ENCODE measurements at regions not wholly inside any gene's neighbourhood (a gene's known extent, or its start where the extent isn't known, plus 50 kb on each side); places are given as distances from the start of the nearest gene placed in this dataset.

DNA sequence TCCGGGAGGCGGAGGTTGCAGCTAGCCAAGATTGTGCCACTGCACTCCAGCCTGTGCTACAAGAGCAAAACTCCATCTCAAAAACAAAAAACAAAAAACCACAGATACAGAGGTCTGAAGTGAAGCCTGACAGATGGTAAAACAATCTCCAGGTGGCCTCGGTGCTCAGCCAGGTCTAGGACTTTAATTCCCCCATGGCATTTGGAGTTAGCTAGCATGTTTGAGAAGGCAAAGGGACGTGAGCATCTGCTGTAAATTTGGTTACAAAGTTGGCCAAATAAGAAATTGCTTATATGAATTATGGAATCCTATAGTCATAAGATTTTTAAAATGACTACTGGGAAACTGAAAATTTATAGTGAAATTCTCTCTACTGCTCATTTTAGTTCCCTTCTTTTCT lies 98.3 kb upstream of the FMN2 start:
- Histone ChIP-seq H3K27ac (ENCODE audit: low read depth, low read length) (no peak overlapping the region), H4K20me1 (ENCODE audit: insufficient read depth, low read length) (no peaks in the 10 kb centered on the region), H2AFZ (ENCODE audit: low read length) (no peak overlapping the region), H3K4me2 (ENCODE audit: insufficient read depth, low read length) (no peak overlapping the region), H3K79me2 (ENCODE audit: insufficient read depth, low read length) (no peaks in the 10 kb centered on the region), H3K4me3 (ENCODE audit: insufficient read depth, low read length) (no peak overlapping the region), H3K27me3 (ENCODE audit: insufficient read depth, low read length) (peaks cover 63% of the 10 kb centered on the region), H3K4me1 (ENCODE audit: insufficient read depth, low read length) (no peaks in the 10 kb centered on the region), H3K36me3 (ENCODE audit: insufficient read depth, low read length) (no peaks in the 10 kb centered on the region), H3K9me3 (ENCODE audit: low read depth, low read length) (no peaks in the 10 kb centered on the region)
- TF ChIP-seq, protein P1, sequence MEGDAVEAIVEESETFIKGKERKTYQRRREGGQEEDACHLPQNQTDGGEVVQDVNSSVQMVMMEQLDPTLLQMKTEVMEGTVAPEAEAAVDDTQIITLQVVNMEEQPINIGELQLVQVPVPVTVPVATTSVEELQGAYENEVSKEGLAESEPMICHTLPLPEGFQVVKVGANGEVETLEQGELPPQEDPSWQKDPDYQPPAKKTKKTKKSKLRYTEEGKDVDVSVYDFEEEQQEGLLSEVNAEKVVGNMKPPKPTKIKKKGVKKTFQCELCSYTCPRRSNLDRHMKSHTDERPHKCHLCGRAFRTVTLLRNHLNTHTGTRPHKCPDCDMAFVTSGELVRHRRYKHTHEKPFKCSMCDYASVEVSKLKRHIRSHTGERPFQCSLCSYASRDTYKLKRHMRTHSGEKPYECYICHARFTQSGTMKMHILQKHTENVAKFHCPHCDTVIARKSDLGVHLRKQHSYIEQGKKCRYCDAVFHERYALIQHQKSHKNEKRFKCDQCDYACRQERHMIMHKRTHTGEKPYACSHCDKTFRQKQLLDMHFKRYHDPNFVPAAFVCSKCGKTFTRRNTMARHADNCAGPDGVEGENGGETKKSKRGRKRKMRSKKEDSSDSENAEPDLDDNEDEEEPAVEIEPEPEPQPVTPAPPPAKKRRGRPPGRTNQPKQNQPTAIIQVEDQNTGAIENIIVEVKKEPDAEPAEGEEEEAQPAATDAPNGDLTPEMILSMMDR (IDR thresholded peaks at IDR 0.05; ENCODE audit: extremely low read depth, low read depth, low read length): no peak
- DNase-seq (ENCODE audit: insufficient read length, low spot score, missing footprints): no peak

DNA sequence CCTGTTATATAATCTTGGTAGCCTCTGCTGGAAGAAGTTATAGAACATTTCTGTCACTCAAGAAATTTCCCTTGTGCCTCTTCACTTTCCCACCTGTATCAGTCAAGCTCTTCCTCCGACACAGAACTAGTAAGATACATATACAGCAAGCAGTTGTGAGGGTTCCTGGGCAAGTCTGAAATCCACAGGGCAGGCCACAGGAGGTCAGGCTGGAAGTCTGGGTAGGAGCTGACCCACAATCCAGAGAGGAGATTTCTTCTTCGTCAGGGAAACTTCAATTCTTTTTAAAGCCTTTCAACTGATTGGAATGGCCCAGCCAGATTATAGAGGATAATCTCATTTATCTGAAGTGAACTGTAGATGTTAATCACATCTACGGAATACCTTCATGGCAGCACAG lies 96.4 kb upstream of the FMN2 start:
- no peaks in the 10 kb centered on the region for H3K9me3 ChIP-seq (ENCODE audit: low read depth, low read length)
- DNase-seq (ENCODE audit: insufficient read length, low spot score, missing footprints): no peak
- H3K36me3 ChIP-seq (ENCODE audit: insufficient read depth, low read length): no peaks in the 10 kb centered on the region
- no peak overlapping the region for H3K27ac ChIP-seq (ENCODE audit: low read depth, low read length)
- H3K4me2 ChIP-seq (ENCODE audit: insufficient read depth, low read length): no peak overlapping the region
- TF ChIP-seq, protein P1 (IDR thresholded peaks at IDR 0.05; ENCODE audit: extremely low read depth, low read depth, low read length): no peak
- no peaks in the 10 kb centered on the region for H3K79me2 ChIP-seq (ENCODE audit: insufficient read depth, low read length)
- H2AFZ ChIP-seq (ENCODE audit: low read length): no peak overlapping the region
- no peak overlapping the region for H3K4me3 ChIP-seq (ENCODE audit: insufficient read depth, low read length)
- peaks cover 75% of the 10 kb centered on the region for H3K27me3 ChIP-seq (ENCODE audit: insufficient read depth, low read length)
- H3K4me1 ChIP-seq (ENCODE audit: insufficient read depth, low read length): no peaks in the 10 kb centered on the region
- no peaks in the 10 kb centered on the region for H4K20me1 ChIP-seq (ENCODE audit: insufficient read depth, low read length)

DNA sequence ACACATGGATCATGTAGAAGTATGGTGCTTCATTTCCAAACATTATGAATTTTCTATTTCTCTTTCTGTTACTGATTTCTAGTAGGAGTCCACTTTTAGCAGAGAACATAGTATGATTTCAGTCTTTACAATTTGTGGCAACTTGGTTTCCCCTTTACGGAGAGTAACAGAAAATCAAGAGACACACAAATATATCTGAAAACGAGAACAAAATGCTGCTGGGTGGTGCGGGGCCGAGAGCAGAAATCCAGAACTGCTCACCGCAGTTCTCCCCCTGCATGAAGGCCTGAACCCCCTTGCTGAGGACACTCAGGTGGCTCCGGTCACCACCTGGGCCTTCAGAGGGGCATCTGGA lies 94.5 kb upstream of the FMN2 start:
- Histone ChIP-seq H3K9me3 (ENCODE audit: low read depth, low read length) (no peaks in the 10 kb centered on the region), H3K4me2 (ENCODE audit: insufficient read depth, low read length) (no peak overlapping the region), H3K27ac (ENCODE audit: low read depth, low read length) (no peak overlapping the region), H2AFZ (ENCODE audit: low read length) (no peak overlapping the region), H3K27me3 (ENCODE audit: insufficient read depth, low read length) (peaks cover 67% of the 10 kb centered on the region), H4K20me1 (ENCODE audit: insufficient read depth, low read length) (no peaks in the 10 kb centered on the region), H3K4me3 (ENCODE audit: insufficient read depth, low read length) (no peak overlapping the region), H3K79me2 (ENCODE audit: insufficient read depth, low read length) (no peaks in the 10 kb centered on the region), H3K4me1 (ENCODE audit: insufficient read depth, low read length) (peaks cover 9% of the 10 kb centered on the region), H3K36me3 (ENCODE audit: insufficient read depth, low read length) (no peaks in the 10 kb centered on the region)
- DNase-seq (ENCODE audit: insufficient read length, low spot score, missing footprints): no peak
- TF ChIP-seq, protein P1 (IDR thresholded peaks at IDR 0.05; ENCODE audit: extremely low read depth, low read depth, low read length): no peak

DNA sequence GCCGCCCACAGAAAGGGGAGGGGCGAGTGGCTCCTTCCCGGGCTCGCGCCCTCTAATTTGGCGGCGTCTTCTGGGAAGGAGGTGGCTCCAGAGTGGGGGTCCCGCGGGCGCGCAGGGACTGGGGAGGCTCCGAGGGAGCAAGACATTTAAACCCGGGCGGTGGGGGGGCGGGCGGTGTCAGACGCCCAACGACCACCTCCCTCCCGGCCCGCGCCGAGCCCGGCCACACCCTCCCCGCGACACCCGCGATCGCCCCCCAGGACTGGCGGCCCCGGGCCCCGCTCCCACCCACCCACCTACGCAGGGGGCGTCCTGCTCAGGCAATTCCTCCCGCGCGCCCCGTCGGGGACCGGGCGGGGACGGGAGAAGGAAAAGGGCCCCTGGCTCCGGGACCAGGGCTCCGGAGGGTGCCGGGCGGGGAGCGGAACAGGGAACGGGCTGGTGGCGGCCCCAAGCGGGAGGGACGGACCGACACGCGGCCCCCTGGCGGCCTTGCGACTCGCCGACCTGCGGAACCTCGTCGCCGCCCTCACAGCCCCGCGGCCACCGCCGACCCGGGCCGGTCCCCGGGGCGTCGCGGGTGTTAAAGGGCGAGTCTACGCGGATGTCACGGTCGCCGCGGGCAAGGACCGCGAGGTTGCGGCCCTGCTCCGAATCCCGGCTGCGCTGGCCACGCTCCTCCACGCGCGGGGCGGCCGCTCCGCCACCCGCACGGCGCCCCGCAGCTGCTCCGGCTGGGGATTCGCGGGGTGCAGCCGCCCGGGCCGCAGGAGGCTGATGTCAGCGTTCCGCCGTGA lies 94.0 kb upstream of the FMN2 start:
- Histone ChIP-seq H2AFZ (ENCODE audit: low read length) (peak overlapping the region; percentile 24), H3K9me3 (ENCODE audit: low read depth, low read length) (no peaks in the 10 kb centered on the region), H4K20me1 (ENCODE audit: insufficient read depth, low read length) (no peaks in the 10 kb centered on the region), H3K36me3 (ENCODE audit: insufficient read depth, low read length) (no peaks in the 10 kb centered on the region), H3K4me3 (ENCODE audit: insufficient read depth, low read length) (peak overlapping the region; percentile 60), H3K27me3 (ENCODE audit: insufficient read depth, low read length) (peaks cover 63% of the 10 kb centered on the region), H3K4me2 (ENCODE audit: insufficient read depth, low read length) (peak overlapping the region; percentile 60), H3K79me2 (ENCODE audit: insufficient read depth, low read length) (no peaks in the 10 kb centered on the region), H3K27ac (ENCODE audit: low read depth, low read length) (no peak overlapping the region), H3K4me1 (ENCODE audit: insufficient read depth, low read length) (peaks cover 9% of the 10 kb centered on the region)
- TF ChIP-seq, protein P1 (IDR thresholded peaks at IDR 0.05; ENCODE audit: extremely low read depth, low read depth, low read length): no peak
- DNase-seq (ENCODE audit: insufficient read length, low spot score, missing footprints): no peak

Measured in osteoblast (primary cell).